HUES6 (cell line): ENCODE measurements at regions not wholly inside any gene's neighbourhood (a gene's known extent, or its start where the extent isn't known, plus 50 kb on each side); places are given as distances from the start of the nearest gene placed in this dataset.

Experiments
- H3K27ac ChIP-seq: 2 replicates; pipeline ENCODE4 v1.7.0; 2013; ENCODE audit warnings: low read depth, mild to moderate bottlenecking, low read length, inconsistent platforms
- H3K27me3 ChIP-seq: 2 replicates; pipeline ENCODE4 v1.6.1; 2013; ENCODE audit warnings: low read length; ENCODE audit not compliant: control insufficient read depth, insufficient read depth
- H3K36me3 ChIP-seq: 2 replicates; pipeline ENCODE4 v1.6.1; 2013; ENCODE audit warnings: low read length; ENCODE audit not compliant: control insufficient read depth, insufficient read depth
- H3K4me1 ChIP-seq: 2 replicates; pipeline ENCODE4 v1.6.1; 2013; ENCODE audit warnings: low read length; ENCODE audit not compliant: control insufficient read depth, insufficient read depth
- H3K4me3 ChIP-seq: 2 replicates; pipeline ENCODE4 v1.5.1; 2013; ENCODE audit warnings: low read depth, low read length
- H3K9ac ChIP-seq: one replicate; pipeline ENCODE4 v1.6.1; 2013; ENCODE audit warnings: mild to moderate bottlenecking, low read length
- H3K9me3 ChIP-seq: 2 replicates; pipeline ENCODE4 v1.6.1; 2013; ENCODE audit warnings: low read depth, low read length; ENCODE audit not compliant: control insufficient read depth, insufficient read depth

DNA sequence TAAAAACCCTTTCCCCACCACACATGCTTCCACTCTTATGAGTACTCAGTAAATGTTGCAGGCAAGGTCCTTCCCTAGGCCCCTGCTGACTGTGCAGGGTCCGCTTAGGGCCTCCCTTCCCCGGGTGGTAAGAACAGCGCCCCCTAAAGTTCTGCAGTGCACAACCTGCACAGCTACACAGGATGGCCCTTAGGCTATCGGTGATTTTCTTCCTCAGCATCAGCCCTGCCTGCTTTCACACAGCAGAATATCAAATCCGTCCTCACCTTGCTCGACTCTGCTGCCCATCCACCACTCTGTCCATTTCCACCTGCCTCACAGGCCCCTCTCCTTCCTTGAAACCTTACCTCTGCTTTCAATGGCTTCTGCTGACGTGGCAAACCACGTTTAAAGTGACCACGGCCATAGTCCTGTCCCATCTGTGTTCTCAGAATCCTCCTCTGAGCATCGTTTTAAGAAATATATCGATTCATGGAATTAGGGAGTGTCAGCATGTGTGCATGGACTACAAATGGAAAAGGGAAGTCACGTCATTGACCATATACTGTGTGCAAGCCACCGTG lies 51.4 kb upstream of the TMEM132E start:
- Histone ChIP-seq H3K4me3 (no peak overlapping the region), H3K27ac (no peak overlapping the region), H3K9me3 (no peaks in the 10 kb centered on the region), H3K36me3 (no peaks in the 10 kb centered on the region), H3K4me1 (no peaks in the 10 kb centered on the region), H3K27me3 (no peaks in the 10 kb centered on the region; the same call in 1 of the 2 replicates), H3K9ac (no peak overlapping the region)

GRCh38 chr17:34527136-34527907 lies 52.1 kb upstream of the TMEM132E start:
- H3K9me3 ChIP-seq, result no peaks in the 10 kb centered on the region
- no peak overlapping the region for H3K9ac ChIP-seq
- no peaks in the 10 kb centered on the region; the same call in 1 of the 2 replicates for H3K27me3 ChIP-seq
- no peaks in the 10 kb centered on the region for H3K4me1 ChIP-seq
- H3K36me3 ChIP-seq, result no peaks in the 10 kb centered on the region
- H3K27ac ChIP-seq, result no peak overlapping the region
- no peak overlapping the region for H3K4me3 ChIP-seq

DNA sequence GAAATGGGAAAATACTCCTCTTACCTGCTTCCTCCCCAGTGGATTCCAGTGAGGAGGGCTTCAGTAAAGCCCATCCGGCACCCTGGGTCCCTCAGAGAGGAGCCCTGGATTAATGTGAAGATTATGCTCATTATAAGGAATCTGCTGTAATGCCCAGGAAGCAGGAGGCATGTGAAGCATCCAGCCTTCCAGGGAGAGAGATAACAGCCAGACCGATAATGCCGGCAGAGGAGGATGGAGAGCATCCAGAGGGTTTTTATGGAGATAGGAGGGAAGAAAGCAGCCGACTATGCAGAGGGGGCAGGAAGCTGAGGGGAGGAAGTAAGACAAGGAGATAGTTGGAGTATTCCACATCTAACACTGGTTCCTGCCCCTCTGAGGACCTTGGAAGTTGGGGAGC lies 53.7 kb upstream of the TMEM132E start:
- Histone ChIP-seq H3K4me3 (no peak overlapping the region), H3K36me3 (no peaks in the 10 kb centered on the region), H3K27ac (no peak overlapping the region), H3K9me3 (no peaks in the 10 kb centered on the region), H3K4me1 (no peaks in the 10 kb centered on the region), H3K9ac (no peak overlapping the region), H3K27me3 (no peaks in the 10 kb centered on the region; the same call in 1 of the 2 replicates)

DNA sequence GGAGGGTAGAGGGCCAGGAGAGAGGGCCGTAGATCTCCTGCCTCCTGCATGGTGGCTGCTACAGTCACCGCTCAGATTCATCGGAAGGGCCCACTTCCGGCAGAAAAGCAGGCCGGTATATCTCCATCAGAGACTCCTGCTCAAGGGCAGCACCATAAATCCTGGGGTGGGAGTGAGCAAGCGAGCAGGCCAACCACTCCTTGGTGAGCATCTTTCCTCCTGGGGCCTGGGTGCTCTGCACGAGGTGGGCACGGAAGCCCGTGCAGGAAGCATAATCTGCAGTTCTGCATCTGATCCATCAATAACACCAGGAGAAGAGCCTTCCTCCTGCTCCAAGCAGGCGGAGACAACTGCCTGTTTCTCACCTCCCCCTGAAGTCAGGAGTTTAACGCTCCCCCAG lies 57.4 kb upstream of the TMEM132E start:
- no peaks in the 10 kb centered on the region for H3K9me3 ChIP-seq
- no peak overlapping the region for H3K27ac ChIP-seq
- H3K36me3 ChIP-seq, result no peaks in the 10 kb centered on the region
- peaks cover 7% of the 10 kb centered on the region; the same call in 1 of the 2 replicates for H3K27me3 ChIP-seq
- no peak overlapping the region for H3K4me3 ChIP-seq
- H3K4me1 ChIP-seq, result no peaks in the 10 kb centered on the region
- no peak overlapping the region for H3K9ac ChIP-seq

GRCh38 chr17:34519282-34519681 lies 60.1 kb upstream of the TMEM132E start:
- Histone ChIP-seq H3K27ac (no peak overlapping the region), H3K36me3 (no peaks in the 10 kb centered on the region), H3K4me1 (no peaks in the 10 kb centered on the region), H3K9me3 (no peaks in the 10 kb centered on the region), H3K4me3 (no peak overlapping the region), H3K27me3 (peaks cover 27% of the 10 kb centered on the region; the same call in 1 of the 2 replicates), H3K9ac (no peak overlapping the region)

- Histone ChIP-seq H3K27ac (no peak overlapping the region), H3K36me3 (no peaks in the 10 kb centered on the region), H3K9ac (no peak overlapping the region), H3K4me3 (no peak overlapping the region), H3K9me3 (no peaks in the 10 kb centered on the region), H3K4me1 (no peaks in the 10 kb centered on the region), H3K27me3 (peaks cover 44% of the 10 kb centered on the region; the same call in 1 of the 2 replicates)
Measured at GRCh38 chr17:34517406-34517805, 62.0 kb upstream of the TMEM132E start.

GRCh38 chr17:34511931-34512330 lies 67.5 kb upstream of the TMEM132E start:
- Histone ChIP-seq H3K27me3 (peaks cover 90% of the 10 kb centered on the region), H3K36me3 (no peaks in the 10 kb centered on the region), H3K4me1 (no peaks in the 10 kb centered on the region), H3K27ac (no peak overlapping the region), H3K9me3 (no peaks in the 10 kb centered on the region), H3K4me3 (no peak overlapping the region), H3K9ac (no peak overlapping the region)

GRCh38 chr17:34511265-34511664 lies 68.1 kb upstream of the TMEM132E start:
- H3K4me1 ChIP-seq, result no peaks in the 10 kb centered on the region
- peaks cover 96% of the 10 kb centered on the region for H3K27me3 ChIP-seq
- no peaks in the 10 kb centered on the region for H3K9me3 ChIP-seq
- no peak overlapping the region for H3K9ac ChIP-seq
- H3K27ac ChIP-seq, result no peak overlapping the region
- no peaks in the 10 kb centered on the region for H3K36me3 ChIP-seq
- no peak overlapping the region for H3K4me3 ChIP-seq

DNA sequence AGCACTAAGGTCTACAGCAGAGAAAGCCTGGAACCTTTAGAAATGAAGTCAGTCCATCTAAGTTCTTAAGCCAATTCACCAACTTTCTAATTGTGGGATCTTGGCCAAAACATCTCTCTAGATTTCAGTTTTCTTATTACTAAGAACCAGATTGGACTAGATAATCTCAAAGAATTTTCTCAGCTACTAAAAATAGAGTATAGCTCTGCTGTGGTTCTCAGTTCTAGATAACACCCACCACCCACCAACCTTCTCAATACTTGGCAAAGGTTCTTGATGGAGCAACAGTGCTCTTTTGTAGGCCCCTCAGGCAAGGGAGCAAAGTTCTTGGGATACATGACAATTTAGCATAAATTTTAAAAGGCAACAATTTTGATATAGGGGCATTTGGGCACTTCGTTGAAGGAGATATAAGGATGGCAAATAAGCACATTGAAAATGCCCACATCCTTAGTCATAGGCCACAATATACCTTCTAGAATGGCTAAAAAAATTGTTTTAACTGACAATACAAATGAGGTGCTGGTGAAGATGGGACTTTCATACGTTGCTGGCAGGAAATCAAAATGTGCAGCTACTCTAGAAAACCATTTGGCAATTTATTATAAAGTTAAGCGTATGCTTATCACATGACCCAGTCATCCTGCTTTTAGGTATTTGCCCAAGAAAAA lies 74.4 kb upstream of the TMEM132E start:
- Histone ChIP-seq H3K4me1 (no peaks in the 10 kb centered on the region), H3K9me3 (no peaks in the 10 kb centered on the region), H3K36me3 (no peaks in the 10 kb centered on the region), H3K4me3 (no peak overlapping the region), H3K9ac (no peak overlapping the region), H3K27me3 (peaks cover 94% of the 10 kb centered on the region), H3K27ac (no peak overlapping the region)

GRCh38 chr17:34503528-34504195 lies 75.7 kb upstream of the TMEM132E start:
- no peaks in the 10 kb centered on the region for H3K4me1 ChIP-seq
- no peaks in the 10 kb centered on the region for H3K36me3 ChIP-seq
- no peaks in the 10 kb centered on the region for H3K9me3 ChIP-seq
- no peak overlapping the region for H3K9ac ChIP-seq
- peaks cover 81% of the 10 kb centered on the region for H3K27me3 ChIP-seq
- no peak overlapping the region for H3K27ac ChIP-seq
- no peak overlapping the region for H3K4me3 ChIP-seq

DNA sequence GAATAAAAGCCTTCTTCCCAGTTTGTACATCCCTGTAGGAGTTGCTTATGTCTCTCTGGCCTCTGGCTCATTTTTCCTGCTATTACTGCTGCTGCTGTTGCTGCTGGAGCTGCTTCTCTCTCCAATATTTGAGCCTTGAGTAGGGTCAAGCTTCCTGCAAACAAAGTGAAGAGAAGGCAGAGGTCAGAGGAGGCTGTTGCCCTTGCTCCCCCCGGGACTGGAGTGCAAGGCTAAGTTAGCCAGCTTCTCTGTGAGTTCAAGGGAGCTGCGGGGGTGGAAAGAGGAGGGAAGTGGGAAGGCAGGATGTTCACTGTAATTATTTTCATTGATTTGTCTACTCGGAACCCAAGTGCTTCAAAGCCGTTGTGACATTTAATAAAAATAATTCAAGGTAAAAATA lies 77.0 kb upstream of the TMEM132E start:
- Histone ChIP-seq H3K9me3 (no peaks in the 10 kb centered on the region), H3K9ac (no peak overlapping the region), H3K36me3 (no peaks in the 10 kb centered on the region), H3K27ac (no peak overlapping the region), H3K4me3 (no peak overlapping the region), H3K27me3 (peaks cover 72% of the 10 kb centered on the region), H3K4me1 (no peaks in the 10 kb centered on the region)
